Vagina (tissue), 2 donors: ENCODE measurements at regions not wholly inside any gene's neighbourhood (a gene's known extent, or its start where the extent isn't known, plus 50 kb on each side); places are given as distances from the start of the nearest gene placed in this dataset.

Experiments
- POLR2A ChIP-seq, 2 donors: fragments of 450-650 bp; IDR thresholded peaks; one replicate each; pipeline ENCODE4 v1.6.1; 2017; ENCODE audit warnings: antibody characterized with exemption in 2 of 2, mild to moderate bottlenecking in 2 of 2, moderate library complexity in 2 of 2
- TF ChIP-seq, protein P1 (sequence below), 3 experiments: fragments of 450-650 bp in 2 of 3; fragments of 200-600 bp in 1 of 3; sonication (generic) in 1 of 3; IDR thresholded peaks; one replicate each; pipeline ENCODE4 v1.5.1; 2017 to 2019; ENCODE audit warnings: antibody characterized with exemption in 3 of 3, mild to moderate bottlenecking in 2 of 3, moderate library complexity in 2 of 3

DNA sequence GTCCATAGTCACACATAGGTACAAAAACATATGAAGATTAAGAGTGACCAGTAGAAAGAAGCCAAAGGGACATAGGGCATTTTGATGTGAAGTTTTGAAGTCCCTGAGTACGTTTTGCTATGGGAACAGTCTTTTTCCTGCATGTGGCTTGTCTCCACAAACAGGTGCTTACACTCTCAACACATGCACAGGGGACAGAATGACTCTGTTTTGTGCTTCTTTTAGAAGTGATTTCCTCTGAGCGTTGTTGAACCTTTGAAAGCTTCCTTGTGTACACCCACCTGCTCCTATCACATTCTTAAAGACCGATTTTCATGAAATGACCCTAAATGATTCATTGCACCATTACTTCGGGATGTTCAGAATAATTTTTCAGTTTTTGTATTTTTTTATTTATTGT is 338.8 kb upstream of the CDH4 start:
- TF ChIP-seq, protein P1, sequence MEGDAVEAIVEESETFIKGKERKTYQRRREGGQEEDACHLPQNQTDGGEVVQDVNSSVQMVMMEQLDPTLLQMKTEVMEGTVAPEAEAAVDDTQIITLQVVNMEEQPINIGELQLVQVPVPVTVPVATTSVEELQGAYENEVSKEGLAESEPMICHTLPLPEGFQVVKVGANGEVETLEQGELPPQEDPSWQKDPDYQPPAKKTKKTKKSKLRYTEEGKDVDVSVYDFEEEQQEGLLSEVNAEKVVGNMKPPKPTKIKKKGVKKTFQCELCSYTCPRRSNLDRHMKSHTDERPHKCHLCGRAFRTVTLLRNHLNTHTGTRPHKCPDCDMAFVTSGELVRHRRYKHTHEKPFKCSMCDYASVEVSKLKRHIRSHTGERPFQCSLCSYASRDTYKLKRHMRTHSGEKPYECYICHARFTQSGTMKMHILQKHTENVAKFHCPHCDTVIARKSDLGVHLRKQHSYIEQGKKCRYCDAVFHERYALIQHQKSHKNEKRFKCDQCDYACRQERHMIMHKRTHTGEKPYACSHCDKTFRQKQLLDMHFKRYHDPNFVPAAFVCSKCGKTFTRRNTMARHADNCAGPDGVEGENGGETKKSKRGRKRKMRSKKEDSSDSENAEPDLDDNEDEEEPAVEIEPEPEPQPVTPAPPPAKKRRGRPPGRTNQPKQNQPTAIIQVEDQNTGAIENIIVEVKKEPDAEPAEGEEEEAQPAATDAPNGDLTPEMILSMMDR (IDR thresholded peaks at IDR 0.05) = no peak
- TF ChIP-seq POLR2A (IDR thresholded peaks at IDR 0.05) = no peak
